RKO (cell line): ENCODE measurements at regions not wholly inside any gene's neighbourhood (a gene's known extent, or its start where the extent isn't known, plus 50 kb on each side); places are given as distances from the start of the nearest gene placed in this dataset.
"Not testable (repeated sequence)": the region's sequence is repeated elsewhere in the genome, so short reads cannot be mapped to it uniquely, and the experiment has no call there.

ENCODE experiments used
- DNase-seq: peaks from one replicate; pipeline ENCODE4 v3.0.0-alpha.2; 2016; ENCODE audit warnings: low spot score

GRCh38 chr13:58504202-58504700 is 872.7 kb downstream of the PCDH17 start:
- DNase-seq, result not testable (repeated sequence)

GRCh38 chr13:58505262-58505920 is 873.8 kb downstream of the PCDH17 start:
- not testable (repeated sequence) for DNase-seq

GRCh38 chr13:58528351-58528750 is 896.8 kb downstream of the PCDH17 start:
- DNase-seq, result no peak

GRCh38 chr13:58531614-58532013 is 900.1 kb downstream of the PCDH17 start:
- DNase-seq, result no peak

- DNase-seq, result no peak
These were observed 911.0 kb downstream of the PCDH17 start for GRCh38 chr13:58542530-58542929.

GRCh38 chr13:58547419-58547818 is 915.9 kb downstream of the PCDH17 start:
- no peak for DNase-seq

GRCh38 chr13:58566176-58566575 is 934.6 kb downstream of the PCDH17 start:
- no peak for DNase-seq

GRCh38 chr13:58573743-58574142 is 942.2 kb downstream of the PCDH17 start:
- no peak for DNase-seq

GRCh38 chr13:58574791-58575190 is 943.2 kb downstream of the PCDH17 start:
- DNase-seq, result no peak

GRCh38 chr13:58579468-58579867 is 947.9 kb downstream of the PCDH17 start:
- DNase-seq, result no peak

GRCh38 chr13:58583966-58584365 is 952.4 kb downstream of the PCDH17 start:
- peak; percentile 14 for DNase-seq

GRCh38 chr13:58584610-58585009 is 953.1 kb downstream of the PCDH17 start:
- DNase-seq, result no peak

- DNase-seq, result no peak
These were observed 955.6 kb downstream of the PCDH17 start for GRCh38 chr13:58587183-58587582.

GRCh38 chr13:58592052-58592451 is 960.5 kb downstream of the PCDH17 start:
- no peak for DNase-seq

- DNase-seq, result no peak
These were observed 961.2 kb downstream of the PCDH17 start for GRCh38 chr13:58592786-58593185.

GRCh38 chr13:58594747-58595600 is 963.4 kb downstream of the PCDH17 start:
- no peak for DNase-seq

- DNase-seq, result no peak
These were observed 966.0 kb downstream of the PCDH17 start for GRCh38 chr13:58597552-58597951.

GRCh38 chr13:58598241-58598640 is 966.7 kb downstream of the PCDH17 start:
- no peak for DNase-seq

- DNase-seq, result no peak
These were observed 979.6 kb downstream of the PCDH17 start for GRCh38 chr13:58611117-58611516.

GRCh38 chr13:58617880-58618665 is 986.5 kb downstream of the PCDH17 start:
- DNase-seq, result no peak

- DNase-seq, result no peak
These were observed 988.0 kb downstream of the PCDH17 start for GRCh38 chr13:58619396-58620113.

- no peak for DNase-seq
These were observed 988.6 kb downstream of the PCDH17 start for GRCh38 chr13:58620176-58620575.
